HEK293T (cell line): ENCODE measurements at regions not wholly inside any gene's neighbourhood (a gene's known extent, or its start where the extent isn't known, plus 50 kb on each side); places are given as distances from the start of the nearest gene placed in this dataset.

Experiments
- CTCF ChIA-PET: fragments of 350-600 bp; formaldehyde crosslinking; extraction: SDS; loops from one replicate; lab custom pipeline; 2021; ENCODE audit warnings: antibody characterized with exemption, inconsistent platforms; lab: Yijun Ruan, JAX
- POLR2A ChIA-PET: fragments of 350-600 bp; formaldehyde crosslinking; extraction: SDS; loops from one replicate; lab custom pipeline; 2020; ENCODE audit warnings: antibody characterized with exemption, inconsistent platforms; lab: Yijun Ruan, JAX
- DNase-seq: peaks from one replicate; pipeline ENCODE4 v3.0.0; 2012; ENCODE audit warnings: mixed read lengths; ENCODE audit errors: extremely low spot score
- ARNT ChIP-seq: fragments of 450-650 bp; IDR thresholded peaks from 2 replicates; pipeline ENCODE4 v1.6.1; 2017; ENCODE audit warnings: mild to moderate bottlenecking
- BHLHE40 ChIP-seq: fragments of 450-650 bp; IDR thresholded peaks from 2 replicates; pipeline ENCODE4 v1.6.1; 2016; ENCODE audit warnings: mild to moderate bottlenecking, moderate library complexity, borderline replicate concordance
- CTBP1 ChIP-seq: fragments of 450-650 bp; IDR thresholded peaks from 2 replicates; pipeline ENCODE4 v1.6.1; 2016; ENCODE audit warnings: borderline replicate concordance
- ELF4 ChIP-seq: fragments of 450-650 bp; IDR thresholded peaks from 2 replicates; pipeline ENCODE4 v1.6.1; 2017; ENCODE audit warnings: antibody characterized with exemption
- FOXA1 ChIP-seq: fragments of 450-650 bp; IDR thresholded peaks from 2 replicates; pipeline ENCODE4 v1.6.1; 2016; ENCODE audit warnings: mild to moderate bottlenecking
- FOXK2 ChIP-seq: fragments of 450-650 bp; IDR thresholded peaks from 2 replicates; pipeline ENCODE4 v1.6.1; 2016; ENCODE audit warnings: mild to moderate bottlenecking
- FOXM1 ChIP-seq: fragments of 450-650 bp; IDR thresholded peaks from 2 replicates; pipeline ENCODE4 v1.6.1; 2017; ENCODE audit warnings: mild to moderate bottlenecking, borderline replicate concordance
- HDGF ChIP-seq: fragments of 450-650 bp; IDR thresholded peaks from 2 replicates; pipeline ENCODE4 v1.6.1; 2017; ENCODE audit warnings: antibody characterized with exemption, borderline replicate concordance
- L3MBTL2 ChIP-seq: fragments of 450-650 bp; conservative IDR thresholded peaks from 2 replicates; pipeline ENCODE4 v1.6.1; 2016; ENCODE audit warnings: mild to moderate bottlenecking
- LEF1 ChIP-seq: fragments of 450-650 bp; IDR thresholded peaks from 2 replicates; pipeline ENCODE4 v1.6.1; 2017; ENCODE audit warnings: mild to moderate bottlenecking, borderline replicate concordance
- NFRKB ChIP-seq: fragments of 450-650 bp; IDR thresholded peaks from 2 replicates; pipeline ENCODE4 v1.6.1; 2016; ENCODE audit warnings: mild to moderate bottlenecking, moderate library complexity
- SP1 ChIP-seq: fragments of 450-650 bp; IDR thresholded peaks from 2 replicates; pipeline ENCODE4 v1.6.1; 2017
- SUZ12 ChIP-seq: fragments of 450-650 bp; IDR thresholded peaks from 2 replicates; pipeline ENCODE4 v1.6.1; 2016; ENCODE audit warnings: mild to moderate bottlenecking
- TARDBP ChIP-seq: fragments of 450-650 bp; IDR thresholded peaks from 2 replicates; pipeline ENCODE4 v1.6.1; 2016
- ZNF384 ChIP-seq: fragments of 450-650 bp; IDR thresholded peaks from 2 replicates; pipeline ENCODE4 v1.6.1; 2016
- TF ChIP-seq, protein P1 (sequence below): fragments of 450-650 bp; IDR thresholded peaks from 2 replicates; pipeline ENCODE4 v1.6.1; 2016

DNA sequence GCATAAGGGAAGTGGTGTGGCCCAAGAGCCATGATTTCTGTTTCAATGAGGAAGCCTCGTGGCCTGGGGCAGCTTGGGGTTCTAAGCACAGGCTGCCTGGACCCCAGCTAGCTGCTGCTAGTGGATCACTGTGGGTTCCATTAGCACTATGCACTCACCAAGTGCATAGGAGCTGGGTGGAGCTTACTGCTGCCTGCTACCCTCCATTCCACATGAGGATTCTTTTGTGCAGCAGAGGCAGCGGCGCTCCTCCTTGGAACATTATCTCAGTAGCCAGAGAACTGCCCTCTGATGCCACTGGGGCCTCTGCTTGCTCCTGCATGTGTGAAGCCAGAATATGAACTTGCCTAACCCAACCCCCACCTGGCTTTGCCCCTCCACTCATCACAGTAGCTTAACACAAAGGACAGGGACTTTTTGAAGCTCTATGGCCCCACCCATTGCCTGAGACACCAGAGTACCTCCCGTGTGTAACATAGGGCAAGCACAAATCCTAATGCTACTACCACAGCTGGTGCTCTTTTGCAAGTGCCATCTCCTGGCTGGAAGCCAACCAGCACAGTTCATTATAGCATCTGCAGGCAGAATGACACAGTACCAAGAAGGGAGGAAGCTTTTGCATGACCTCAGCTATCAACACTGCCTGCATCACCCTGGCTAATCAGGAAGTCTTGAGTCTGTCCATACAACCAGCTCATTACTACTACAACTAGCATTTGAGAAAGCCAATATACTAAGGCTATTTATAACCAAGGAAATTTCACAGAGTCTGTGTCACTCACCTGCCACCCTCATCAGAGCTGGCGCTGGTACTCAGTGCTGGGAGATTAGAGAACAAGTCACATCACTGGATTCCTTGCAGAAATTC is 297.0 kb upstream of the GULP1 start:
- no peak for DNase-seq
- TF ChIP-seq, protein P1, sequence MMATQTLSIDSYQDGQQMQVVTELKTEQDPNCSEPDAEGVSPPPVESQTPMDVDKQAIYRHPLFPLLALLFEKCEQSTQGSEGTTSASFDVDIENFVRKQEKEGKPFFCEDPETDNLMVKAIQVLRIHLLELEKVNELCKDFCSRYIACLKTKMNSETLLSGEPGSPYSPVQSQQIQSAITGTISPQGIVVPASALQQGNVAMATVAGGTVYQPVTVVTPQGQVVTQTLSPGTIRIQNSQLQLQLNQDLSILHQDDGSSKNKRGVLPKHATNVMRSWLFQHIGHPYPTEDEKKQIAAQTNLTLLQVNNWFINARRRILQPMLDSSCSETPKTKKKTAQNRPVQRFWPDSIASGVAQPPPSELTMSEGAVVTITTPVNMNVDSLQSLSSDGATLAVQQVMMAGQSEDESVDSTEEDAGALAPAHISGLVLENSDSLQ = no peak
- TF ChIP-seq CTBP1 = no peak
- TF ChIP-seq ZNF384 = no peak
- TF ChIP-seq FOXM1 = no peak
- TF ChIP-seq NFRKB = no peak
- TF ChIP-seq LEF1 = no peak
- TF ChIP-seq FOXK2 = no peak
- TF ChIP-seq ELF4 = no peak
- no peak for TF ChIP-seq L3MBTL2
- TF ChIP-seq BHLHE40 = no peak
- no peak for TF ChIP-seq ARNT
- no peak for TF ChIP-seq HDGF
- no peak for TF ChIP-seq SP1
- no peak for TF ChIP-seq SUZ12
- no peak for TF ChIP-seq FOXA1
- TF ChIP-seq TARDBP = no peak
- POLR2A ChIA-PET = no interaction called here
- CTCF ChIA-PET = interaction anchor here (0.9 kb wide), 1 partner anchor 73 kb away, joined by 3 read pairs; no protein-coding TSS in a partner anchor

DNA sequence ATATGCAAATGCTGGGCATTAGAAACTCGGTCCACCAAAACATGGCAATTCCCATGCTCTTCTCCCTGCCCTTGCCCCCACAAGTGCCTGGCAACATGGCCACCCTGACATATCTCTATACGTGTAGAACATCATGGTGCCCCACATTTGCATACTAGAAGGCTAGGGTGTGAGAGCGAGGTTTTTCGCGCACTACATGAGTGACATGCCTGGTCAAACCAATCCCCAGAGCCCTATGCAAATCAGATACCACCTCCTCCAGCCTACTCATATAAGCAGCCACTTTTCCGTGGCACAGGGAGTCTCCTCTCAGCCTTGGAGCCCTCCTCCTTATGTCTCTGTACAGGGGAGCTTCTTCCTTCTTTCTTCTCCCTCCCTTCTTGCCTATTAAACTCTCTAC is 296.1 kb upstream of the GULP1 start:
- ChIA-PET CTCF (interaction anchor here (0.9 kb wide), 1 partner anchor 74 kb away, joined by 3 read pairs; no protein-coding TSS in a partner anchor), POLR2A (no interaction called here)
- no peak for DNase-seq
- TF ChIP-seq L3MBTL2 (no peak), BHLHE40 (no peak), LEF1 (no peak), FOXA1 (no peak), FOXM1 (no peak), TARDBP (no peak), NFRKB (no peak), ARNT (no peak)

DNA sequence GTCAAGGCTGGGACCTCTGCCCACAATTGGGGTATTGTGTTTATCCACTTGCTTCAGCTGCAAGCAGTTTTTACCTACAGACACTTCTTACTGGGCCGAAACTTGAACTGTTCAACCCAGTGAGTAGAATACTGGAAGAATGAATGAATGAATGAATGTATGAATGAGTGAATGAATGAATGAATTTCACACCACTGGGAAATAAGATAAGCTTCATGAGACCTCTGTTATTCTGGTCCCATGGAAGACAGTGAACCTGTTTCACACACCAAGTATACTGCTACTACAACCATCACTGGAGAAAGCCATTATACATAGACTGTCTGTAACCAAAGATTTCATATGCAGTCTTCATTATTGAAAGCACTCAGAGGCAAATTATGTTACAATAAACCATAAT is 295.0 kb upstream of the GULP1 start:
- TF ChIP-seq CTBP1 (no peak), LEF1 (no peak), FOXK2 (no peak), ZNF384 (no peak), HDGF (no peak), ARNT (no peak), SP1 (no peak), FOXM1 (no peak), TARDBP (no peak), L3MBTL2 (no peak), FOXA1 (no peak), BHLHE40 (no peak), ELF4 (no peak), SUZ12 (no peak), NFRKB (no peak)
- TF ChIP-seq, protein P1 = no peak
- ChIA-PET CTCF (no interaction called here), POLR2A (no interaction called here)
- no peak for DNase-seq

DNA sequence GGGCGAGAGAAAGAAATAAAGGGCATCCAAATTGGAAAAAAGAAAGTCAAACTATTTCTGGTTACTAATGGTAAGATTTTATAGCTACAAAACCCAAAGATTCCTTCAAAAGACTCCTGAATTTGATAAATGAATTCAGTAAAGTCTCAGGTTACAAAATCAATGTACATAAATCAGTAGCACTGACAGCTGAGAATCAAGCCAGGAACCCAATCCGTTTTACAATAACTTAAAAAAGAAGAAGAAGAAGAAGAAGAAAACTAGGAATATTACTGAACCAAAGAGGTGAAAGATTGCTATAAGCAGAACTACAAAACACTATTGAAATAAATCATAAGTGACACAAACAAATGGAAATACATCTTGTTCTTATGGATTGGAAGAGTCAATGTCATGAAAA is 291.5 kb upstream of the GULP1 start:
- TF ChIP-seq CTBP1 = no peak
- TF ChIP-seq, protein P1 = peak; percentile 94
- POLR2A ChIA-PET = no interaction called here
- DNase-seq = no peak
- CTCF ChIA-PET = no interaction called here

DNA sequence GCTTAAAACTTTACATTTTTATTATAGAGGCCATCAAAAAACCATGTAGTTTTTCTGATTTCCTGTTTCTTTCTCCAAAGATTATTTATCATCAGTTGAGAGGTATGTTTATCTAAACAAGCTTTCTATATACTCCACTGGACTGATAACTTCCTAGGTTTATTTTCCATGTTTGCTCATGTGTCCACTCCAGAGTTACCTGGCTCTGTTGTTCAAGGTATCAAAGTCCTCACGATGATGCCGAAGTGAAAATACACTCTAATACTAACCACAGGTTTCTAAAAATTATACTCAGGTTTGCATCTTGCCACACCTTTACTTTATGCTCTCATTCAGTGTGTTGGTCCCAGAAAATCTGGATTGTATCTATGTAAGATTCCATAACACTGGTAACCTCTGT is 287.9 kb upstream of the GULP1 start:
- ChIA-PET POLR2A (no interaction called here), CTCF (no interaction called here)
- no peak for DNase-seq
- TF ChIP-seq, protein P1 = no peak
- TF ChIP-seq CTBP1 = no peak

DNA sequence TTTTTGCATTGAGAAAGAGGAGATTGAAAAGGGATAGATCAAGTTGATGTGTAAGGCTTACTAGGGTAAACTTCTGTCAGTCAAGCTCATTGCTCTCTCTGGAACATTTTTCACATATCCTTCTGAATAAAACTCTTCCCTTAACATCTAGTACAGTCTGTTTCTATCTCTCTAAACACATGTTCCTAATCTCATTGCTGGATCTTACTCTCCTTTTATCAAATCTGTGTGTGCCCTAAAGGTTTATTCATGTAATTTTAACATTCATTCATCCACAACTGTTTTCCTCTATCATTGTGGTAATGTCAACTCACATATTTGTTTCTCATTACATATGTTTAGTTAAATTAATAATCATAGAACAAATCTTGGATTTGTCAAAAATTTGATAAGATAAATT is 277.9 kb upstream of the GULP1 start:
- DNase-seq = no peak
- ChIA-PET CTCF (no interaction called here), POLR2A (no interaction called here)
- TF ChIP-seq ELF4 (no peak), TARDBP (no peak)
